ENCODE measurements at regions not wholly inside any gene's neighbourhood (a gene's known extent, or its start where the extent isn't known, plus 50 kb on each side); places are given as distances from the start of the nearest gene placed in this dataset.
A peak's percentile ranks its signal among the peaks of the same experiment; 100 is the strongest.

DNA sequence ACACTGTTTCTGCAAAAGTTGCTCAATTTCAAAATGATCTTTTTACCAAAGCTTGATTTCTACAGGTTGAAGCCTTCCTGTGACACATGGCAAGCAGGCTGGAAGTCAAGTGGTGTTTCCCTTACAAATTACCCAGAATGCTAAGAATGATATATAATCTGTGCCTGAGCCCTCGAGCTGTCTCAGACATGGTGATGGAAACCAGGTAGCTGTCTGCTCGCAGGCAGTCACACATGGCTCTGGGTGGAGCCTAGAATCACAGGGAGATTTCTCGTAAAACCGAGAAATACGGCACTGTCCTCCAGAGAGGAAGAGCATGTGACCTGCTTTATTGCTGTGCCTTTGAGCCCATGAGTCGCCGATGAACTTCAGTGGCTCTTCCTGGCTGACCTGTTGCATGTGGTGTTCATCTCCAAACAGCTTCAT is 392.9 kb downstream of the ZNF521 start:
- H3K27me3 ChIP-seq (ENCODE audit: control insufficient read depth in 2 of 2, insufficient read depth in 1 of 2, low read length in 1 of 2), result no peaks in the 10 kb centered on the region
- no peaks in the 10 kb centered on the region for H3K4me1 ChIP-seq (ENCODE audit: control insufficient read depth in 2 of 2, insufficient read depth in 2 of 2, low read length in 2 of 2)
- no peaks in the 10 kb centered on the region for H3K9me3 ChIP-seq (ENCODE audit: control insufficient read depth in 2 of 2, insufficient read depth in 1 of 2, low read length in 1 of 2)
- 94% methylated on average over 7 of the region's 7 CpGs for WGBS
- H3K36me3 ChIP-seq (ENCODE audit: control insufficient read depth in 2 of 2, insufficient read depth in 2 of 2, low read length in 1 of 2), result no peaks in the 10 kb centered on the region
- H3K27ac ChIP-seq (ENCODE audit: low read depth in 1 of 2, low read length in 1 of 2), result no peak overlapping the region
- no peak overlapping the region for H3K4me3 ChIP-seq (ENCODE audit: low read length in 2 of 2)
- no peak for DNase-seq (ENCODE audit: low read depth in 6 of 9, low spot score in 9 of 9)

GRCh38 chr18:24964216-24964615 is 387.8 kb downstream of the ZNF521 start:
- peak in 3 of 9 donors; percentile 5 to 16 (median 7) for DNase-seq (ENCODE audit: low read depth in 6 of 9, low spot score in 9 of 9)
- WGBS, result 73% methylated on average over 4 of the region's 4 CpGs

GRCh38 chr18:24968238-24968775 is 383.7 kb downstream of the ZNF521 start:
- Histone ChIP-seq H3K27me3 (ENCODE audit: control insufficient read depth in 2 of 2, insufficient read depth in 1 of 2, low read length in 1 of 2) (no peaks in the 10 kb centered on the region), H3K9me3 (ENCODE audit: control insufficient read depth in 2 of 2, insufficient read depth in 1 of 2, low read length in 1 of 2) (no peaks in the 10 kb centered on the region), H3K4me1 (ENCODE audit: control insufficient read depth in 2 of 2, insufficient read depth in 2 of 2, low read length in 2 of 2) (no peaks in the 10 kb centered on the region), H3K27ac (ENCODE audit: low read depth in 1 of 2, low read length in 1 of 2) (no peak overlapping the region), H3K36me3 (ENCODE audit: control insufficient read depth in 2 of 2, insufficient read depth in 2 of 2, low read length in 1 of 2) (no peaks in the 10 kb centered on the region), H3K4me3 (ENCODE audit: low read length in 2 of 2) (no peak overlapping the region)
- DNase-seq (ENCODE audit: low read depth in 6 of 9, low spot score in 9 of 9), result no peak
- whole genome bisulfite sequencing, result 97% methylated on average over 3 of the region's 3 CpGs

More at GRCh38 chr18:24964216-24964615, 387.8 kb downstream of the ZNF521 start:
- Histone ChIP-seq H3K9me3 (ENCODE audit: control insufficient read depth in 2 of 2, insufficient read depth in 1 of 2, low read length in 1 of 2) (no peaks in the 10 kb centered on the region), H3K27me3 (ENCODE audit: control insufficient read depth in 2 of 2, insufficient read depth in 1 of 2, low read length in 1 of 2) (no peaks in the 10 kb centered on the region), H3K27ac (ENCODE audit: low read depth in 1 of 2, low read length in 1 of 2) (no peak overlapping the region), H3K4me3 (ENCODE audit: low read length in 2 of 2) (no peak overlapping the region), H3K36me3 (ENCODE audit: control insufficient read depth in 2 of 2, insufficient read depth in 2 of 2, low read length in 1 of 2) (no peaks in the 10 kb centered on the region), H3K4me1 (ENCODE audit: control insufficient read depth in 2 of 2, insufficient read depth in 2 of 2, low read length in 2 of 2) (no peaks in the 10 kb centered on the region)

DNA sequence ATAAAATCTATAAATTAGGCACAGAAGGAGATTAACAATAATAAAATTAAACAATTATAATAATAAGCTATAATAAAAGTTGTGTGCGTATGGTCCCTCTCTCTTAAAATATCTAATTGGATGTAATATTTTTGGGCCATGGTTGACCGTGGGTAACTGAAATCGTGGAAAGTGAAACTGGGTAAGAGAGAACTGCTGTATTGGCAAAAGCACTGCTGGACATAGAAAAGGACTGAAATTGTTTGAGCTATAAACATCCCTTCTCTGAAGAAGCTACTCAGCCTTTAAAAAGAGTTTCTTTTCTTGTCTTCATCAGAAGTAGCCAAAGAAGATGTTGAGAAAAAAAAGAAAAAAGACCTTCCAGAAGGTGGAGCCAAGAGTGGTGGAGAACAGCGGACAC is 379.4 kb downstream of the ZNF521 start:
- Histone ChIP-seq H3K27ac (ENCODE audit: low read depth in 1 of 2, low read length in 1 of 2) (no peak overlapping the region), H3K27me3 (ENCODE audit: control insufficient read depth in 2 of 2, insufficient read depth in 1 of 2, low read length in 1 of 2) (no peaks in the 10 kb centered on the region), H3K36me3 (ENCODE audit: control insufficient read depth in 2 of 2, insufficient read depth in 2 of 2, low read length in 1 of 2) (no peaks in the 10 kb centered on the region), H3K9me3 (ENCODE audit: control insufficient read depth in 2 of 2, insufficient read depth in 1 of 2, low read length in 1 of 2) (no peaks in the 10 kb centered on the region), H3K4me1 (ENCODE audit: control insufficient read depth in 2 of 2, insufficient read depth in 2 of 2, low read length in 2 of 2) (no peaks in the 10 kb centered on the region), H3K4me3 (ENCODE audit: low read length in 2 of 2) (no peak overlapping the region)
- DNase-seq (ENCODE audit: low read depth in 6 of 9, low spot score in 9 of 9), result no peak
- whole genome bisulfite sequencing, result 99% methylated on average over 4 of the region's 4 CpGs

- no peaks in the 10 kb centered on the region for H3K27me3 ChIP-seq (ENCODE audit: control insufficient read depth in 2 of 2, insufficient read depth in 1 of 2, low read length in 1 of 2)
- WGBS, result 93% methylated on average over 2 of the region's 2 CpGs
- DNase-seq (ENCODE audit: low read depth in 6 of 9, low spot score in 9 of 9), result no peak
These were observed 377.5 kb downstream of the ZNF521 start for GRCh38 chr18:24974431-24974830.

DNA sequence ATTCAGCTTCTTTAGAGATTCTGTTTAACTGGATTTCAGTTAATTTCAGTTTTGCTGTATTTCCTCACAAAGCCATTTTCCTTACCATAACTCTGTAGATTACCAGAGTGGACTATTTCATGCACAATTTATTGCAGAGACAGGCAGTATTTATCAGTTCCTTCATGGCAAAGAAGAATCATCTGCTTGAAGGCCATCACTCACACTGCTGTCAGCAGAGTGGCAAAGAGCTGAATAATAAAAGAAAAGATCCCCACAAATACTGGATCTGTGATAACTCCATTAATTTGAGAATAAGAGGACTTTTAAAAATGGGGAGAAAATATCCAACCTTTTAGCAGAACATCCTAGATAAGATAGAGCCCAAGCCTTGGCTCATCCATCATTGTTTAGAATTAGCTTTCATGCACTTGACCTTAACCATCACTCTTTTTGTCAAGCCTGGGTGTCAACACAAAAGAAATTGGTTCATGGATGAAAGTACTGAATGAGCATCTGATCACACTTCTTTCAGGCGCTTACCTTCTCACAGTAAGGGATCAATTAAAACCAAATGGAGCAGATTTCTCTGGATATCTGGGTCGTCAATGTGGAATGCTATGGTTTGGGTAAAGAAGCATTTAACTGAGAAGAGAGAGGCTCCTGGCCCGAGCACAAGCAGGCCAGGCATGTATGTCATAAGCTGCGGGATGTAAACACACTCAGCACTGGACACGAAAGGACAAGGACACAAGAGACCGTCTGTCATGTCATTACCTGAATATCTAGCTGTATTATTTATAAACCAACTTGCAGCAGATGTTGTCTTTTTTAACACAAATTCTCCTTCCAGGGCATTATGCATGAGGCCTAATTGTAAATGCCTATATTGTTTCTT is 376.2 kb downstream of the ZNF521 start:
- WGBS, result 96% methylated on average over 6 of the region's 6 CpGs
- no peak overlapping the region for H3K27ac ChIP-seq (ENCODE audit: low read depth in 1 of 2, low read length in 1 of 2)
- DNase-seq (ENCODE audit: low read depth in 6 of 9, low spot score in 9 of 9), result no peak

More at GRCh38 chr18:24974431-24974830, 377.5 kb downstream of the ZNF521 start:
- Histone ChIP-seq H3K36me3 (ENCODE audit: control insufficient read depth in 2 of 2, insufficient read depth in 2 of 2, low read length in 1 of 2) (no peaks in the 10 kb centered on the region), H3K9me3 (ENCODE audit: control insufficient read depth in 2 of 2, insufficient read depth in 1 of 2, low read length in 1 of 2) (no peaks in the 10 kb centered on the region), H3K4me1 (ENCODE audit: control insufficient read depth in 2 of 2, insufficient read depth in 2 of 2, low read length in 2 of 2) (no peaks in the 10 kb centered on the region), H3K27ac (ENCODE audit: low read depth in 1 of 2, low read length in 1 of 2) (no peak overlapping the region), H3K4me3 (ENCODE audit: low read length in 2 of 2) (no peak overlapping the region)

DNA sequence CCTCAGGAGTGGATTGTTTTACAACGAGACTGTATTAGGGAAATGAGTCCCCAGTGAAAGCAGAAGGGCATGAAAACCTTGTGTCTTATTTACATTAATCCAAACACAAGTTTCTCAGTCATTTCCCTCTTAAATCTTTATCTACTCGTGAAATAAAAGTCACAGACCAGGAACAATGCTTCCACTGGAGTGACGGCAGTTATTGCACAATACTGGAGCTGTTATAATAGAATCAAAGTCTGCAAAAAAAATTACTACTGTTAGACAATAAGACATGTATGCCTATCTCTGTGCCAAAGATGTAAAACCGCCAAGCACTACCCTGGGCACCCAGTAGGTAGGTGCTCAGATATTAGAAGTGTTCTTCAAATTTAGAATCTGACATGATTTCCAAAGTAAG is 375.5 kb downstream of the ZNF521 start:
- Histone ChIP-seq H3K9me3 (ENCODE audit: control insufficient read depth in 2 of 2, insufficient read depth in 1 of 2, low read length in 1 of 2) (no peaks in the 10 kb centered on the region), H3K4me1 (ENCODE audit: control insufficient read depth in 2 of 2, insufficient read depth in 2 of 2, low read length in 2 of 2) (no peaks in the 10 kb centered on the region), H3K27ac (ENCODE audit: low read depth in 1 of 2, low read length in 1 of 2) (no peak overlapping the region), H3K4me3 (ENCODE audit: low read length in 2 of 2) (no peak overlapping the region), H3K27me3 (ENCODE audit: control insufficient read depth in 2 of 2, insufficient read depth in 1 of 2, low read length in 1 of 2) (no peaks in the 10 kb centered on the region), H3K36me3 (ENCODE audit: control insufficient read depth in 2 of 2, insufficient read depth in 2 of 2, low read length in 1 of 2) (no peaks in the 10 kb centered on the region)
- DNase-seq (ENCODE audit: low read depth in 6 of 9, low spot score in 9 of 9), result no peak
- WGBS, result 86% methylated on average over 4 of the region's 4 CpGs

More for the DNA sequence above, 376.2 kb downstream of the ZNF521 start:
- H3K27me3 ChIP-seq (ENCODE audit: control insufficient read depth in 2 of 2, insufficient read depth in 1 of 2, low read length in 1 of 2), result no peaks in the 10 kb centered on the region
- H3K4me3 ChIP-seq (ENCODE audit: low read length in 2 of 2), result no peak overlapping the region
- no peaks in the 10 kb centered on the region for H3K4me1 ChIP-seq (ENCODE audit: control insufficient read depth in 2 of 2, insufficient read depth in 2 of 2, low read length in 2 of 2)
- no peaks in the 10 kb centered on the region for H3K9me3 ChIP-seq (ENCODE audit: control insufficient read depth in 2 of 2, insufficient read depth in 1 of 2, low read length in 1 of 2)
- H3K36me3 ChIP-seq (ENCODE audit: control insufficient read depth in 2 of 2, insufficient read depth in 2 of 2, low read length in 1 of 2), result no peaks in the 10 kb centered on the region

- H3K27me3 ChIP-seq (ENCODE audit: control insufficient read depth in 2 of 2, insufficient read depth in 1 of 2, low read length in 1 of 2), result no peaks in the 10 kb centered on the region
- H3K9me3 ChIP-seq (ENCODE audit: control insufficient read depth in 2 of 2, insufficient read depth in 1 of 2, low read length in 1 of 2), result no peaks in the 10 kb centered on the region
- H3K4me3 ChIP-seq (ENCODE audit: low read length in 2 of 2), result no peak overlapping the region
- no peaks in the 10 kb centered on the region for H3K4me1 ChIP-seq (ENCODE audit: control insufficient read depth in 2 of 2, insufficient read depth in 2 of 2, low read length in 2 of 2)
- no peaks in the 10 kb centered on the region for H3K36me3 ChIP-seq (ENCODE audit: control insufficient read depth in 2 of 2, insufficient read depth in 2 of 2, low read length in 1 of 2)
- no peak overlapping the region for H3K27ac ChIP-seq (ENCODE audit: low read depth in 1 of 2, low read length in 1 of 2)
- WGBS, result 91% methylated on average over 4 of the region's 4 CpGs
- no peak for DNase-seq (ENCODE audit: low read depth in 6 of 9, low spot score in 9 of 9)
These were observed 372.7 kb downstream of the ZNF521 start for GRCh38 chr18:24979235-24979634.

- DNase-seq (ENCODE audit: low read depth in 6 of 9, low spot score in 9 of 9), result no peak
- peaks cover 0 to 4% of the 10 kb centered on the region in 2 donors for H3K4me1 ChIP-seq (ENCODE audit: control insufficient read depth in 2 of 2, insufficient read depth in 2 of 2, low read length in 2 of 2)
- no peaks in the 10 kb centered on the region for H3K36me3 ChIP-seq (ENCODE audit: control insufficient read depth in 2 of 2, insufficient read depth in 2 of 2, low read length in 1 of 2)
- WGBS, result 96% methylated on average over 2 of the region's 2 CpGs
- H3K27me3 ChIP-seq (ENCODE audit: control insufficient read depth in 2 of 2, insufficient read depth in 1 of 2, low read length in 1 of 2), result no peaks in the 10 kb centered on the region
- no peaks in the 10 kb centered on the region for H3K9me3 ChIP-seq (ENCODE audit: control insufficient read depth in 2 of 2, insufficient read depth in 1 of 2, low read length in 1 of 2)
- H3K27ac ChIP-seq (ENCODE audit: low read depth in 1 of 2, low read length in 1 of 2), result no peak overlapping the region
- H3K4me3 ChIP-seq (ENCODE audit: low read length in 2 of 2), result no peak overlapping the region
These were observed 369.1 kb downstream of the ZNF521 start for GRCh38 chr18:24982831-24983230.
